PC-3 (cell line): ENCODE measurements at regions not wholly inside any gene's neighbourhood (a gene's known extent, or its start where the extent isn't known, plus 50 kb on each side); places are given as distances from the start of the nearest gene placed in this dataset.

Source experiments
- EZH2 ChIP-seq: fragments of 300-600 bp; sonication (generic); IDR thresholded peaks from one replicate; pipeline ENCODE4 v1.6.1; 2017; ENCODE audit warnings: antibody characterized with exemption, mild to moderate bottlenecking, low read length; ENCODE audit not compliant: unreplicated experiment
- TF ChIP-seq, protein P1 (sequence below): fragments of 300-600 bp; sonication (generic); conservative IDR thresholded peaks from 2 replicates; pipeline ENCODE4 v1.5.1; 2017; ENCODE audit warnings: antibody characterized with exemption, low read depth, mild to moderate bottlenecking, low read length

DNA sequence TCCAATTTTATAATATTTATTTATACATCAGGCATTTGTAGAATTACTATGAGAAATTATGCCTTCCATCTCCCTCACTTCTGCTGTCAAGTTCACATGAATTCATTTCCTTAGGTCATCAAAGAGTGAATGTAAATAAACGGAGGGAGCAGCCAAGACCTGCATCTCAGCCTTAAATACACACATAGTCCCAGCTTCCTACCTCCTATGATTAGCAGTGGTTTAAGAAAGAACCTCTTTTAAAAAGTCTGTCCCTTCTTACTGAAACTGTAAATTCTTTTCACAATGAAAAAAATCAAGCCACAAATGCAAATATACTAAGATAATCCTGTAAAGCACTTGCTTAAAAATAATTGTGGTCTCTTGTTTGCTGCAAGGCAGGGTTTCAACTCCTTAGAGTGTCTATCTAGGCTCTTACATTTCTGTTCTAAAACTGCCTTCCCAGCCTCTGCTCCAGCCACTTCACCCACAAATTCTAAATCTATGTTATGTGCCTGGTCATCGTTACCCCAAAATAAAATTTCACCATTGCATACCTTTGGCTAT, 532.7 kb upstream of the FSHR start:
- no peak for TF ChIP-seq EZH2
- TF ChIP-seq, protein P1, sequence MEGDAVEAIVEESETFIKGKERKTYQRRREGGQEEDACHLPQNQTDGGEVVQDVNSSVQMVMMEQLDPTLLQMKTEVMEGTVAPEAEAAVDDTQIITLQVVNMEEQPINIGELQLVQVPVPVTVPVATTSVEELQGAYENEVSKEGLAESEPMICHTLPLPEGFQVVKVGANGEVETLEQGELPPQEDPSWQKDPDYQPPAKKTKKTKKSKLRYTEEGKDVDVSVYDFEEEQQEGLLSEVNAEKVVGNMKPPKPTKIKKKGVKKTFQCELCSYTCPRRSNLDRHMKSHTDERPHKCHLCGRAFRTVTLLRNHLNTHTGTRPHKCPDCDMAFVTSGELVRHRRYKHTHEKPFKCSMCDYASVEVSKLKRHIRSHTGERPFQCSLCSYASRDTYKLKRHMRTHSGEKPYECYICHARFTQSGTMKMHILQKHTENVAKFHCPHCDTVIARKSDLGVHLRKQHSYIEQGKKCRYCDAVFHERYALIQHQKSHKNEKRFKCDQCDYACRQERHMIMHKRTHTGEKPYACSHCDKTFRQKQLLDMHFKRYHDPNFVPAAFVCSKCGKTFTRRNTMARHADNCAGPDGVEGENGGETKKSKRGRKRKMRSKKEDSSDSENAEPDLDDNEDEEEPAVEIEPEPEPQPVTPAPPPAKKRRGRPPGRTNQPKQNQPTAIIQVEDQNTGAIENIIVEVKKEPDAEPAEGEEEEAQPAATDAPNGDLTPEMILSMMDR = no peak
